ENCODE measurements at regions not wholly inside any gene's neighbourhood (a gene's known extent, or its start where the extent isn't known, plus 50 kb on each side); places are given as distances from the start of the nearest gene placed in this dataset.

DNA sequence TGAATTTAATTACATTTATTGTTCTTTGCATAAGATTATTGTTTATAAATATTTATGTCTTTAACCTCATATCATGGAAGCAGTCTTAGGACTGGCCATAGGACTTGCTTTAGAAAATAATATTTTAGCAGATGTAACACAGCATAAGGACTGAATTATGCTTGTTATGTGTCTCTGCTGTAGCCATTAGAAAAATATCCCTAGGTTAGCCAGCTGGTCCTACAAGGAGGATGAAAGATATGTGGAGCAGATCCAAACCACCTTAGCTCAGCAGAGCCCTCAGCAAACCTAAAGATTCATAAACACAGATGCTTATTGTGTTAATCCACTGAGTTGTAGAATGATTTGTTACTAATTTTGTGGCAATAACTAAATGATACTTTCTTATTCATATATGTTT lies 166.0 kb upstream of the COL1A2 start:
- no peak for DNase-seq (ENCODE audit: low read depth in 2 of 2)

DNA sequence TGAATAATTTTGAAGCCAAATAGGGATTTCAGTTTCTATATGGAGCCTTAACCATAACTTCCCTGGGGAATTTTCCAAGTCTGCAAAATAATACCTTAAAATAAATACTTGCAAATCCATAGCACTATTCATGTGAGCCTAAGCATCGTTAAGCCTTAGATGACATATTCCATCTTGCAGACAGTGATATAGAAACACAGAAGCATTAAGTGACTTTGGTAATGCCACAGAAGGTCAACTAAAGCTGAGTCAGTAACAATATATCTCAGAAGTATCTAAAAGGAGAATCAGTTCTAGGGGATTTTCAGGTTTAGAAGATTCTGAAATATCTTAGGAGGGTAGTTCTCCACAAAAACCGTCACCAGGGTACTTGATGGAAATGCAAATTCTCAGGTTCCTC lies 163.4 kb upstream of the COL1A2 start:
- DNase-seq (ENCODE audit: low read depth in 2 of 2), result no peak

DNA sequence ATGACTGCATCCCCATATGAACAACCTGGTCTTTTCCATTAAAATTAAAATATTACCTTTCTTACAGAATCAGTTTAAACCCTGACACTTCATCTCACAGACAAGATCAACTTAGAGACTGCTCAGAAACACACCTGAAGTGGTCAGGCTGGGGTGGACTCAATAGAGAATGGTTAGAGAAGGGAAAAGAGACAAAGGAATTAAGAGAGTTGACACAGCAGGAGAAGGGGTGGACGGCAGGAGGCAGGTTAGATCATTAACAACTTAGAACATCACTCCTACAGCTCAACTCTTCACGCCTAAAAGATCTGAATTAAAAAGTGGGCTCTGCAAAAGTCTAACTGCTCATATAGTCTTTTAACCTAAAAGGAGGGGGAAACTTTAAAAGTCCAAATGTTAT lies 157.7 kb upstream of the COL1A2 start:
- DNase-seq (ENCODE audit: low read depth in 2 of 2), result no peak

DNA sequence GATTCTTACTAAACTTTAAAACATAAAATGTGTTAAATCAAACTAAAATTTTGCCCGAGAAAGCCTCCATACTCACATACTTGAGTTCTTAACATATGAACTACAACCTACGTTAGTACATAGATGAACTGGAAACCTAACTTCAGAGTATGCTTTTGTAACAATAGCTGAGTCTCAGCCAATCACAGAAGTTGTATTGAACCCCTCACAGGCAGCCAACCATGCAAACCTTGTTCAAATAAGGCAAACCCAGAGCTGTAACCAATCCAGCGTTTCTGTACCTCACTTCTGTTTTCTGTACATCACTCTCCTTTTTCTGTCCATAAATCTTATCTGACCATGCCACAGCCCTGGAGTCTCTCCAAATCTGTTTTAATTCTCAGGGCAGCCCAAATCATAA lies 157.3 kb upstream of the COL1A2 start:
- DNase-seq (ENCODE audit: low read depth in 2 of 2), result no peak

- no peak for DNase-seq (ENCODE audit: low read depth in 2 of 2)
Observed at GRCh38 chr7:94239661-94240234, 154.9 kb upstream of the COL1A2 start.

GRCh38 chr7:94240902-94241301 lies 153.8 kb upstream of the COL1A2 start:
- no peak for DNase-seq (ENCODE audit: low read depth in 2 of 2)

DNA sequence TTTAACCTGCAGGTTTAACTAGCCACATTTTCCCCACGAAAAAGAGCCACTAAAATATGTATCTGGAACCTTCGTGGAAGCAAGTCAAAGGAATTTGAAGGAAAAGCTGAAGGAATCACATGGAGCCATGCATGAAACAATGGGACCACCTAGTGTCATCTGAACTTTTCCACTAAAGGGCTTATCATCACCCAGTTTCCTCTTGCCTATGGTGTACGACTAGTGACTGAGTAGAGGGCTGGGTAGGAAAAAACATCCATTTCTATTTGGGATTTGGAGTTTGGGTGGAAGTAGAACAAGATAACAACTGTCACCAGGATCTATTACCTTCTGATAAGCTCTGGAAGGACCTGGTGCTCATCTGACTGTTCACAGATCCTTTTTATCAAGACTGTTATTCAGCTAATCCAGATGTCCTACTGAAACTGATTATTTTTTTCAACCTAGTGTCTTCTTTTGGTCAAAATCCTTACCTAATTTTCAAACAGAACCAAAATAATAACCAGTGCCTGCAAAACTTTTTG lies 153.2 kb upstream of the COL1A2 start:
- DNase-seq (ENCODE audit: low read depth in 2 of 2), result no peak

- no peak for DNase-seq (ENCODE audit: low read depth in 2 of 2)
Observed at GRCh38 chr7:94243066-94243711, 151.5 kb upstream of the COL1A2 start.

- no peak for DNase-seq (ENCODE audit: low read depth in 2 of 2)
Observed at GRCh38 chr7:94244760-94245159, 149.9 kb upstream of the COL1A2 start.

- DNase-seq (ENCODE audit: low read depth in 2 of 2), result no peak
Observed at GRCh38 chr7:94245500-94245899, 149.2 kb upstream of the COL1A2 start.

- no peak for DNase-seq (ENCODE audit: low read depth in 2 of 2)
Observed at GRCh38 chr7:94247970-94248369, 146.7 kb upstream of the COL1A2 start.

- DNase-seq (ENCODE audit: low read depth in 2 of 2), result no peak
Observed at GRCh38 chr7:94249631-94250030, 145.1 kb upstream of the COL1A2 start.

GRCh38 chr7:94250124-94250523 lies 144.6 kb upstream of the COL1A2 start:
- DNase-seq (ENCODE audit: low read depth in 2 of 2), result no peak

DNA sequence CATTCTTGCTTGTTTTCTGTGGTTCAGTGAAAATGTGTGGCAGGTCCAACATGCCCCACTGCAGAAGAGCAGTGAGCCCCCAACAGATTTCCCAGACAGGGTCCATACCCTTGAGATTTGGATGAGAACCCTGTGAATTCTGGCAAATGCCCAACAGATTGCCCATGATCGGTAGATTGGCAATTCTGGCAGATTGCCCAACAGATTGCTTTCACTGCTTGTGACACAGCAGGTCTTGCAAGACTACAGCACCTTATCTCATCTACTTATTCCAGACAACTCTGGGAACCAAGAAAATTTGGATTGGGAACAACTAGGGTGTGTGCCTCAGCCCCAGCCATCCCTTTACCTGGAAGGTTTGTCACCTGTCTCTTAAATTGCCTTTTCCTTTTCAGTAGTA lies 143.7 kb upstream of the COL1A2 start:
- no peak for DNase-seq (ENCODE audit: low read depth in 2 of 2)

GRCh38 chr7:94252124-94252523 lies 142.6 kb upstream of the COL1A2 start:
- no peak for DNase-seq (ENCODE audit: low read depth in 2 of 2)

DNA sequence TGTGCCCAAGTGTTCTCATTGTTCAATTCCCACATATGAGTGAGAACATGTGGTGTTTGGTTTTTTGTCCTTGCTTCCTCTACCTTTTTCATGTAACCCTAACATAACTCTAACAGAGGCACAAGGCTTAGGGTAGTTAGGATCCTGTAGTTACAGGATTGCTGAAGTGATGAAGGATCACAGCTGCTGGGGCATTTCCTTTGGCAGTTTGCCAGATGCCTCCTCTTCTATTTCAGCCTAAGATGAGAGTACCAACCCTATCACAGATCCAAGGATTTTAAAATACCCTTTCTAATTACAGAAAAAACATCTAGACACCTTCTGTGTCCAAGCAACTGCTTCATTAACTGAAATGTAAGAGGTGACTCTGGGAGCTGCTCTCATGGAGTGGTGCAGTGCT lies 141.7 kb upstream of the COL1A2 start:
- DNase-seq (ENCODE audit: low read depth in 2 of 2), result no peak

GRCh38 chr7:94253686-94254085 lies 141.0 kb upstream of the COL1A2 start:
- no peak for DNase-seq (ENCODE audit: low read depth in 2 of 2)

DNA sequence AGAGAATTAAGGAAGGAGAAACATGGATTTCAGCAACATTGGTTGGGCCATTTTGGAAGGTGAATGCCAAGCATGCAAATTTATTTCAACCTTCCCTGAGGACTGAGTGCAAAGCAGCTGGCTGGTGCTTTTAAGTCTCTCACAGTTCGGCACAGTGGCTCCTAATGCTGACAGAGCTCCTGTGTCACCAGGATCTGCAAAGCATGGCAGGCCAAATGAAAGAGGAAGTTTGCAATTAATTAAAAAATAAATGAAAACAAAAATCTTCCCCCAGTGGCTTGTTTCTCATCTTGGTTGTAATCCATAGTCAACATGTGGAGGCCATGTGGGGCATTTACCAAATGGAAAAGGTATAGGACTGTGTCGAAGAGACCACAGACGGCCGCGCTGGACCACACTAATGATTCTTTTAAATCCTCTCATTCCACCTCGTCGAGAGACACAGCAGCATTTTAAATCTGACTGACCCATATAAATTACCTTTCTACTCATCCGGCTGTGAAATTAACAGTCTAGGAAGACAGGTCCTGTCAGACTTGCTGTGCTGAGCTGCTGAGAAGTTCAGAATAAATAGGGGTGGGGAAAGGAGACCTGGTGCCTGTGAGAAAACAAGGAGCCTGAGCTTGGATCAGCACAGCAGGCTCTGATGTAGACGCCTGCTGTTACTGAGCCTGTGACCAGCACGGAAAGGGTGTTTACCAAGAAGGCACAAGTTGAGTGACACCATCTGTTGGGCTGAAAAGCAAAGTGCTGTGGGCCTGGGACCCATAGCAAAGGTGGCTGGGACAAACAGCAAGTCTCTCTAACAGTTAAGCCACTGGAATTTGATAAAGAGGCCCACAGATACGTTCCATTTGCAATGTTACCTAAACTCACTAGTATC lies 136.0 kb upstream of the COL1A2 start:
- DNase-seq (ENCODE audit: low read depth in 2 of 2), result no peak

- DNase-seq (ENCODE audit: low read depth in 2 of 2), result no peak
Observed at GRCh38 chr7:94261067-94261466, 133.6 kb upstream of the COL1A2 start.

DNA sequence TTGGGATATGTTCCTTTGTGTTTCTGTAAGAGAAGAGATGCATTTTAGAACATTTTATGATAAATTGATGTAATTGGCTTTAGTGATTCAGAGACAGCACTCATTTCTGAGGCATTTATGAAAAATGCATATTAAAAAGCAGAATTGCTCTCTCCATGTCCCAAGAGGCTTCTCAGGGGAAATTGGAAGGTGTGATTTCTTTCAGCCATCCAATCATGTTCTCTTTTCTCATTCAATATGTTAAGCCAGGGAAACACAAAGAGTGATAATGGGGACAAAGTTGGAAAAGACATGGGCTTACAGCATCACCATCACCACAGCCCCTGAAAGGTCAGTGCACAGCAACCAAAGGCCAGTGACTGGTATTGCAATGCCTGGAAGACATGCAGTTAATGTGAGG lies 129.9 kb upstream of the COL1A2 start:
- no peak for DNase-seq (ENCODE audit: low read depth in 2 of 2)

- DNase-seq (ENCODE audit: low read depth in 2 of 2), result no peak
Observed at GRCh38 chr7:94265456-94265855, 129.2 kb upstream of the COL1A2 start.

GRCh38 chr7:94266238-94266644 lies 128.5 kb upstream of the COL1A2 start:
- DNase-seq (ENCODE audit: low read depth in 2 of 2), result no peak

DNA sequence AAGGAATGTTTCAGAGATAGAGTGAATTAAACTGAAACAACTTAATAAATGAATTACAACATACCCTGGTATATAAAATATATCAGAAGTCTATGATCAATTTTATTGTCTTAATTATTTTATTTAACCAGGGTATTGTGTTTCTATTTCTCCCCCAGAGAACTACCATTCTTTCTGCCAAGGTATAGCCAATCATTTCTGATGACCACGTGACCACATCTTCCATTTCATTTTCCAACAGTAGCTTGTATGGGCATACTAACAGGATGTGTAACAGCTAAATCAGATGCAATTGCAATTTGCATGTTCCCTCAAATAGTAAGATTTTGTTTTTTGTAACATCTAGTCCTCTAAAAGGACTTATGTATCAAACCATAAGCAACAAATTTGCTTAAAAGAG lies 123.9 kb upstream of the COL1A2 start:
- no peak for DNase-seq (ENCODE audit: low read depth in 2 of 2)

Data from stimulated activated CD8-positive, alpha-beta memory T cell treated with anti-CD3 and anti-CD28 coated beads, Interleukin-7, amount 100 ng/mL, for 1 hour (primary cell).